Ovary (tissue), 7 donors: ENCODE measurements at regions not wholly inside any gene's neighbourhood (a gene's known extent, or its start where the extent isn't known, plus 50 kb on each side); places are given as distances from the start of the nearest gene placed in this dataset.

ENCODE experiments used
- DNase-seq, 5 donors: peaks; one replicate each; pipeline ENCODE4 v3.0.0-alpha.2; 2019 to 2020
- H3K27ac ChIP-seq, 2 donors: fragments of 200-600 bp; one replicate each; pipeline versions ENCODE4 v1.5.1 to v1.8.0; 2019 to 2022
- H3K27me3 ChIP-seq: fragments of 200-600 bp; one replicate; pipeline ENCODE4 v1.8.0; 2022
- H3K36me3 ChIP-seq: fragments of 200-600 bp; sonication (generic); one replicate; pipeline ENCODE4 v1.5.1; 2019
- H3K4me1 ChIP-seq: one replicate; pipeline ENCODE4 v1.8.1; 2013; ENCODE audit warnings: mild to moderate bottlenecking, moderate library complexity; ENCODE audit not compliant: insufficient read depth
- H3K4me3 ChIP-seq: fragments of 200-600 bp; sonication (generic); one replicate; pipeline ENCODE4 v1.5.1; 2017
- H3K9me3 ChIP-seq, 2 donors: fragments of 200-600 bp in 1 of 2; sonication (generic) in 1 of 2; one replicate each; pipeline versions ENCODE4 v1.5.1 to v1.8.1; 2013 to 2019; ENCODE audit warnings: mild to moderate bottlenecking in 1 of 2, moderate library complexity in 1 of 2
- EP300 ChIP-seq: sonication (generic); formaldehyde crosslinking; IDR thresholded peaks from one replicate; pipeline ENCODE4 v1.6.1; 2017; ENCODE audit warnings: antibody characterized with exemption
- POLR2A ChIP-seq: fragments of 450-650 bp; IDR thresholded peaks from one replicate; pipeline ENCODE4 v1.6.1; 2017; ENCODE audit warnings: antibody characterized with exemption, mild to moderate bottlenecking, moderate library complexity
- WGBS, 3 donors: extraction: QIAGEN DNeasy Blood & Tissue Kit in 1 of 3; methylation state at CpG; one replicate each; pipeline versions ENCODE4 v1.1.5 to v1.1.7; 2013 to 2017; 5-methylcytosine and 5-hydroxymethylcytosine counted together
- intact Hi-C, 4 donors: fragments of 100-400 bp; cut with DNase I; formaldehyde crosslinking; loops; one replicate each; pipeline versions ENCODE4 v1.11.0 to v1.15.1; 2022 to 2023
- TF ChIP-seq, protein P1 (sequence below), 3 donors: fragments of 450-650 bp in 2 of 3; fragments of 200-600 bp in 1 of 3; IDR thresholded peaks; one replicate each; pipeline versions ENCODE4 v1.5.1 to v1.8.0; 2016 to 2022; ENCODE audit warnings: antibody characterized with exemption in 3 of 3, mild to moderate bottlenecking in 1 of 3
- donor health status: DM: no; HTN: no; CAD: no; lungs with moderate emphysema.
- donor health status: DM: no; HTN: no; CAD: no.
- donor health status: Bipolar disorder and iron deficiency.
- donor health status: DM: no; HTN: no; CAD: no.
- donor health status: DM: yes; HTN: yes; CAD: no.

DNA sequence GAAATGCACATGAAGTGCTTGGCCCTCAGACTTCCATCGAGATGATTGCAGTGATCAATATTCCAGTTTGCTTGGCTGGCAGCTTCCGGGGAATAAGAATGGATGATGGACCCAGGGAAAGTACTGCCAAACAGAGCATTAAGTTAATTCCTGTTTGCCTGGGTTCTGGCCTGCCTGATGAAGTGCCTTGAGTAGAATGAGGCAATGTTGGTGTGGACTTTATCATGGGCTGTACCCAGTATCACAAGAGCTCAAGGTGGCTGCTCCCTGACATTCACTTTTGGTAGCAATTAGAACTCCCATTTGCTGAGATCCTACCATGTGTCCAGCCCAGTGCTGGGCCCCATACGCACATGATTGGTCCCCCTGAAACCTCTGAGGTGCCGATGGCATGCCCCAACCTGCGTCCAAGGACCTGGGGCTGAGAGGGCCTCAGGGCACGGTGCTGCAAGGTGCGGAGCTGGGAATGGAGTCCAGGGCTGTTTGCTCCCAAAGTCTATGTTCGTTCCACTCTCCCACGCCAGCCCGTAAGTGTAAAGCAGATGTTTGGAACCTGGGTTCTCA lies 80.7 kb downstream of the SLC25A47 start:
- no peak for DNase-seq
- no peaks in the 10 kb centered on the region for H3K36me3 ChIP-seq
- H3K4me1 ChIP-seq: no peaks in the 10 kb centered on the region
- H3K4me3 ChIP-seq: no peak overlapping the region
- 95 to 98% (median 96%) methylated on average over 10 of the region's 10 CpGs for WGBS, 3 donors
- TF ChIP-seq EP300: no peak
- TF ChIP-seq POLR2A: no peak
- TF ChIP-seq, protein P1, sequence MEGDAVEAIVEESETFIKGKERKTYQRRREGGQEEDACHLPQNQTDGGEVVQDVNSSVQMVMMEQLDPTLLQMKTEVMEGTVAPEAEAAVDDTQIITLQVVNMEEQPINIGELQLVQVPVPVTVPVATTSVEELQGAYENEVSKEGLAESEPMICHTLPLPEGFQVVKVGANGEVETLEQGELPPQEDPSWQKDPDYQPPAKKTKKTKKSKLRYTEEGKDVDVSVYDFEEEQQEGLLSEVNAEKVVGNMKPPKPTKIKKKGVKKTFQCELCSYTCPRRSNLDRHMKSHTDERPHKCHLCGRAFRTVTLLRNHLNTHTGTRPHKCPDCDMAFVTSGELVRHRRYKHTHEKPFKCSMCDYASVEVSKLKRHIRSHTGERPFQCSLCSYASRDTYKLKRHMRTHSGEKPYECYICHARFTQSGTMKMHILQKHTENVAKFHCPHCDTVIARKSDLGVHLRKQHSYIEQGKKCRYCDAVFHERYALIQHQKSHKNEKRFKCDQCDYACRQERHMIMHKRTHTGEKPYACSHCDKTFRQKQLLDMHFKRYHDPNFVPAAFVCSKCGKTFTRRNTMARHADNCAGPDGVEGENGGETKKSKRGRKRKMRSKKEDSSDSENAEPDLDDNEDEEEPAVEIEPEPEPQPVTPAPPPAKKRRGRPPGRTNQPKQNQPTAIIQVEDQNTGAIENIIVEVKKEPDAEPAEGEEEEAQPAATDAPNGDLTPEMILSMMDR (IDR thresholded peaks at IDR 0.05): no peak
- intact Hi-C loops: no loop called here
- H3K27ac ChIP-seq: no peak overlapping the region
- H3K9me3 ChIP-seq: no peaks in the 10 kb centered on the region
- H3K27me3 ChIP-seq: no peaks in the 10 kb centered on the region

DNA sequence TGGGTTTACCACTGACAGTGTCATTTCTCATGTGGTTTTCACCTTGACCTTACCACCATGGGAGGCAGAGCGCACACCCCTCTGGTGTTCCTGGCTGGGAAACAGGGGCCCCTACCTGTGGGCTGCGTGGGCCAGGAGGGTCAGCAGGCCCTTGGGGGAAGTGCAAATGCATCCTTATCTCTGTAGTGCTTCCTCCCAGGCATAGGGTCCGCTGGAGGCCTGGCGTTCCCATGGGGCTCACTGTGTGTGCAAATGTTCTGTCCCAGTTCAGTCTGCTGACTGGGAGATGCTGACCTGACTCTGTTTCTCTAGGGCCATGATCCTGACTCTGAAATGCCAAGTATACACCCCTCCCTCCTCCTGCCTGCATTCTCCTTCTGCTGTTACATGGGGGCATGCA lies 81.3 kb downstream of the SLC25A47 start:
- Histone ChIP-seq H3K27ac (no peak overlapping the region), H3K4me3 (no peak overlapping the region), H3K36me3 (no peaks in the 10 kb centered on the region), H3K9me3 (no peaks in the 10 kb centered on the region), H3K27me3 (no peaks in the 10 kb centered on the region), H3K4me1 (no peaks in the 10 kb centered on the region)
- no peak for DNase-seq
- WGBS, 3 donors: 83 to 90% (median 86%) methylated on average over 4 of the region's 4 CpGs
- TF ChIP-seq, protein P1 (IDR thresholded peaks at IDR 0.05): no peak
- TF ChIP-seq POLR2A: no peak
- TF ChIP-seq EP300: no peak
- intact Hi-C loops: no loop called here

DNA sequence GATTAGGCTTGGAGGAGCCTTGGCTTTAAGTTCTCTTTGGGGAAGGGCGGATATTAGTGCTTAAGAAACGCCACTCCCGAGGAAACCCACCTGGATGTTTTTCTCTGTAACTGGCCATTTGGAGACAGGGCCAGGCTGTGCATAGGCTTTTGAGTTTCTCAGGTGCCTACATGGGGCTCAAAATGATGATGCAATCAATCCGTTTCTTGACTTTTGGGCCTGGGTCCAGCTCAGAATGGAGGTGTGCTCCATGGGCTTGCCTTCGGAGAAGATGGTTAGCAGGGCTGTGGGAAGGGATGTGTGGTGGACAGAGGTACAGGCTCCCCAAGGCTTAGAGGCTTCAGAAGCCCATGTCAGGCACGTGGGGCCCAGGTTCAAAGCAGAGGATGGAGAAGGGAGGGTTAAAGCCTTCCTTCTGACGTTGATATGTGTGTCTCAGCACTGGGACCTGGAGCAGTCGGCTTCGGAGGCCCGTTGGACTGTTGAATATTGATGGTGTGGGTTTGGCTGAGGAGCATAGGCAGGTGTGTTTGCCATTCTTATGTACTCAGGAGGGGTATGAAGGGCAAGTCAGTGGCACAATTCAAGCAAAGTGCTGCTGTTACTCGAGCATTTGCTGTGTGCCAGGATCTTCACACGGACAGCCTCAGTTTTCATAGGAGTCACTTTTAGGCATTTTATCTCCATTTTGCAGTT lies 82.8 kb downstream of the SLC25A47 start:
- DNase-seq: no peak
- H3K27ac ChIP-seq: no peak overlapping the region
- no peaks in the 10 kb centered on the region for H3K27me3 ChIP-seq
- TF ChIP-seq POLR2A: no peak
- no peak for TF ChIP-seq EP300
- TF ChIP-seq, protein P1 (IDR thresholded peaks at IDR 0.05): no peak
- no peaks in the 10 kb centered on the region for H3K36me3 ChIP-seq
- WGBS, 3 donors: 84 to 91% (median 90%) methylated on average over 12 of the region's 12 CpGs
- no peaks in the 10 kb centered on the region for H3K4me1 ChIP-seq
- H3K9me3 ChIP-seq: no peaks in the 10 kb centered on the region
- intact Hi-C loops: no loop called here
- H3K4me3 ChIP-seq: no peak overlapping the region

DNA sequence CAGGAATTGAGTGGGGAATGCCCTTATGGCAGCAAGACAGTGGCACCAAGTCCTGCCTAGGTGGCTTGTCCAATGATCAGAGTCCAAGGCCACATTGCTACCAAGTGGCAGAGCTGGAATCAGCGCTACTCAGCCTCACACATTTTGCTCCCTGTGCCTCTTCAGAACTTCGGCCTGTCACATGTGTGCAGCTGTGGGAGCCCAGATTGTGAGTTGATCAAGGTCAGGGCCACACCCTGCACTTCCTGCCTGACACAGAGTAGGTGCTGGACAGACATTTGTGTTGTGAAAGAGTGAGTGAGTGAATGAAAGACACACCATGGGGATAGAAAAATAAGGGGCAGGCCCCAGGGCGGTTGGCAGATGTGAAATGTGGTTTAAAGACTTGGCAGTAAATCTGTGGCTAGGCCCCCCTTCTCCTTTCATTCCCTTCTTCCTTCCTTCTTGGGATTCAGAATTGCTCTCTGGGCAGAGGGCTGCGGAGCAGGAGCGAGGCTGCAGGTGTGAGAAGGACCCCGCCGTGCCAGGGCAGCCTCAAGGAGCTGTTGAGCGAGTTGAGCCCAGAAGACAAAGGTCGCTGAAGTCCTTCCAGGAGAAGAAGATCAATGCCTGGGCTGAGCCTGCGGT lies 83.5 kb downstream of the SLC25A47 start:
- H3K36me3 ChIP-seq: no peaks in the 10 kb centered on the region
- WGBS, 3 donors: 86 to 89% (median 88%) methylated on average over 10 of the region's 10 CpGs
- no peak for DNase-seq
- no peak overlapping the region for H3K27ac ChIP-seq
- no peaks in the 10 kb centered on the region for H3K4me1 ChIP-seq
- intact Hi-C loops: no loop called here
- H3K4me3 ChIP-seq: no peak overlapping the region
- no peaks in the 10 kb centered on the region for H3K27me3 ChIP-seq
- no peaks in the 10 kb centered on the region for H3K9me3 ChIP-seq
- TF ChIP-seq EP300 (no peak), POLR2A (no peak)
- TF ChIP-seq, protein P1 (IDR thresholded peaks at IDR 0.05): no peak
